ENCODE measurements at regions not wholly inside any gene's neighbourhood (a gene's known extent, or its start where the extent isn't known, plus 50 kb on each side); places are given as distances from the start of the nearest gene placed in this dataset.

- no peaks in the 10 kb centered on the region for H3K79me2 ChIP-seq (ENCODE audit: control insufficient read depth, insufficient read depth, low read length, poor library complexity)
- H3K4ac ChIP-seq (ENCODE audit: low read depth, low read length) = no peak overlapping the region
- no peaks in the 10 kb centered on the region for H3K9me3 ChIP-seq (ENCODE audit: insufficient read depth, low read depth, low read length)
- no CpG with 5 or more reads among the region's 3 CpGs for WGBS (ENCODE audit: extremely low coverage, insufficient coverage, insufficient read length)
- H2BK5ac ChIP-seq (ENCODE audit: low read depth, low read length, poor library complexity) = no peak overlapping the region
- H4K12ac ChIP-seq (ENCODE audit: low read depth, low read length) = no peak overlapping the region
- no peak overlapping the region for H2BK12ac ChIP-seq (ENCODE audit: low read length)
- H4K91ac ChIP-seq (ENCODE audit: low read depth, low read length) = no peak overlapping the region
- H2AFZ ChIP-seq (ENCODE audit: insufficient read depth, low read length, poor library complexity) = no peak overlapping the region
- no peaks in the 10 kb centered on the region for H3K79me1 ChIP-seq (ENCODE audit: low read length)
- H2AK5ac ChIP-seq (ENCODE audit: low read length) = no peak overlapping the region
- H3K27ac ChIP-seq (ENCODE audit: low read depth, low read length) = no peak overlapping the region
- no peak overlapping the region for H3K23ac ChIP-seq (ENCODE audit: low read length)
- no peak overlapping the region for H3K4me3 ChIP-seq (ENCODE audit: low read depth, low read length)
- H4K8ac ChIP-seq (ENCODE audit: low read depth, low read length) = no peak overlapping the region
- H3K4me2 ChIP-seq (ENCODE audit: low read length) = no peak overlapping the region
- H3K18ac ChIP-seq (ENCODE audit: low read length) = no peak overlapping the region
- no peaks in the 10 kb centered on the region for H3K27me3 ChIP-seq (ENCODE audit: insufficient read depth, low read length)
- no peak overlapping the region for H3K14ac ChIP-seq (ENCODE audit: low read length)
- no peaks in the 10 kb centered on the region for H3K36me3 ChIP-seq (ENCODE audit: control insufficient read depth in 1 of 2, insufficient read depth in 2 of 2, low read length in 2 of 2)
- H3K4me1 ChIP-seq (ENCODE audit: control insufficient read depth in 1 of 2, insufficient read depth in 2 of 2, low read length in 2 of 2) = peaks cover 0 to 7% of the 10 kb centered on the region in 2 experiments
- no peak overlapping the region for H3K9ac ChIP-seq (ENCODE audit: low read length)
- H2BK120ac ChIP-seq (ENCODE audit: insufficient read depth, low read length, poor library complexity) = no peak overlapping the region
- no peak for DNase-seq
These were observed 1057.8 kb upstream of the WWC1 start for GRCh38 chr5:167233507-167234220.

- Histone ChIP-seq H3K27me3 (ENCODE audit: insufficient read depth, low read length) (no peaks in the 10 kb centered on the region), H3K18ac (ENCODE audit: low read length) (no peak overlapping the region), H3K27ac (ENCODE audit: low read depth, low read length) (no peak overlapping the region), H4K8ac (ENCODE audit: low read depth, low read length) (no peak overlapping the region), H3K79me2 (ENCODE audit: control insufficient read depth, insufficient read depth, low read length, poor library complexity) (no peaks in the 10 kb centered on the region), H2BK5ac (ENCODE audit: low read depth, low read length, poor library complexity) (no peak overlapping the region), H3K36me3 (ENCODE audit: control insufficient read depth in 1 of 2, insufficient read depth in 2 of 2, low read length in 2 of 2) (no peaks in the 10 kb centered on the region), H2AK5ac (ENCODE audit: low read length) (no peak overlapping the region), H3K4me2 (ENCODE audit: low read length) (no peak overlapping the region), H3K4me1 (ENCODE audit: control insufficient read depth in 1 of 2, insufficient read depth in 2 of 2, low read length in 2 of 2) (no peaks in the 10 kb centered on the region), H2BK12ac (ENCODE audit: low read length) (no peak overlapping the region), H3K9me3 (ENCODE audit: insufficient read depth, low read depth, low read length) (no peaks in the 10 kb centered on the region), H3K79me1 (ENCODE audit: low read length) (no peaks in the 10 kb centered on the region), H3K9ac (ENCODE audit: low read length) (no peak overlapping the region), H3K4ac (ENCODE audit: low read depth, low read length) (no peak overlapping the region), H3K4me3 (ENCODE audit: low read depth, low read length) (no peak overlapping the region), H2BK120ac (ENCODE audit: insufficient read depth, low read length, poor library complexity) (no peak overlapping the region), H4K12ac (ENCODE audit: low read depth, low read length) (no peak overlapping the region), H2AFZ (ENCODE audit: insufficient read depth, low read length, poor library complexity) (no peak overlapping the region), H3K14ac (ENCODE audit: low read length) (no peak overlapping the region), H4K91ac (ENCODE audit: low read depth, low read length) (no peak overlapping the region), H3K23ac (ENCODE audit: low read length) (no peak overlapping the region)
- DNase-seq = no peak
- no CpG with 5 or more reads among the region's 6 CpGs for WGBS (ENCODE audit: extremely low coverage, insufficient coverage, insufficient read length)
These were observed 1049.9 kb upstream of the WWC1 start for GRCh38 chr5:167241436-167242067.

DNA sequence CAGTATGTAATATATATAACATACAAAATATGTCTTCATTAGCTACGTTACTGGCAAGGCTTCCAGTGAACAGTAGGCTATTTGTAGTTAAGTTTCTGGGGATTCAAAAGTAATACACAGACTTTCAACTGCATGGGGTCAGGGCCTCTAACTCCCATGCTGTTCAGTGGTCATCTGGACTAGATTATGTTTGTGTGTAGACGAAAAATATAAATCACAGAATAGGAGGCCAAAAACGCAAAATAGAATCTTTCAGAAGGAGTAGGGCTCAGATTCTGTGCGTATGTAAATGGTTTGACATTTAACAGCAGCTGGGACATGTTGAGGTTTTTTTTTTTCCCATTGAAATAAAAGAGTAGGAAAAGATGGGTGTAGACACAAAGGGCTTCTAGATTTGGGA, 1048.7 kb upstream of the WWC1 start:
- no peak overlapping the region for H2BK5ac ChIP-seq (ENCODE audit: low read depth, low read length, poor library complexity)
- H4K12ac ChIP-seq (ENCODE audit: low read depth, low read length) = no peak overlapping the region
- H3K4me3 ChIP-seq (ENCODE audit: low read depth, low read length) = no peak overlapping the region
- H3K79me2 ChIP-seq (ENCODE audit: control insufficient read depth, insufficient read depth, low read length, poor library complexity) = no peaks in the 10 kb centered on the region
- H4K8ac ChIP-seq (ENCODE audit: low read depth, low read length) = no peak overlapping the region
- H3K9ac ChIP-seq (ENCODE audit: low read length) = no peak overlapping the region
- H2AK5ac ChIP-seq (ENCODE audit: low read length) = no peak overlapping the region
- H3K79me1 ChIP-seq (ENCODE audit: low read length) = no peaks in the 10 kb centered on the region
- H2AFZ ChIP-seq (ENCODE audit: insufficient read depth, low read length, poor library complexity) = no peak overlapping the region
- WGBS (ENCODE audit: extremely low coverage, insufficient coverage, insufficient read length) = no CpG with 5 or more reads among the region's 4 CpGs
- no peak for DNase-seq
- H4K91ac ChIP-seq (ENCODE audit: low read depth, low read length) = no peak overlapping the region
- H3K23ac ChIP-seq (ENCODE audit: low read length) = no peak overlapping the region
- H2BK12ac ChIP-seq (ENCODE audit: low read length) = no peak overlapping the region
- no peaks in the 10 kb centered on the region for H3K27me3 ChIP-seq (ENCODE audit: insufficient read depth, low read length)
- H3K36me3 ChIP-seq (ENCODE audit: control insufficient read depth in 1 of 2, insufficient read depth in 2 of 2, low read length in 2 of 2) = no peaks in the 10 kb centered on the region
- no peak overlapping the region for H2BK120ac ChIP-seq (ENCODE audit: insufficient read depth, low read length, poor library complexity)
- H3K4me1 ChIP-seq (ENCODE audit: control insufficient read depth in 1 of 2, insufficient read depth in 2 of 2, low read length in 2 of 2) = no peaks in the 10 kb centered on the region
- no peak overlapping the region for H3K4me2 ChIP-seq (ENCODE audit: low read length)
- no peak overlapping the region for H3K4ac ChIP-seq (ENCODE audit: low read depth, low read length)
- no peak overlapping the region for H3K18ac ChIP-seq (ENCODE audit: low read length)
- no peak overlapping the region for H3K14ac ChIP-seq (ENCODE audit: low read length)
- no peaks in the 10 kb centered on the region for H3K9me3 ChIP-seq (ENCODE audit: insufficient read depth, low read depth, low read length)
- H3K27ac ChIP-seq (ENCODE audit: low read depth, low read length) = no peak overlapping the region

GRCh38 chr5:167243463-167243862, 1048.0 kb upstream of the WWC1 start:
- H2BK120ac ChIP-seq (ENCODE audit: insufficient read depth, low read length, poor library complexity) = no peak overlapping the region
- no peak overlapping the region for H3K18ac ChIP-seq (ENCODE audit: low read length)
- DNase-seq = no peak
- H4K12ac ChIP-seq (ENCODE audit: low read depth, low read length) = no peak overlapping the region
- H3K4me3 ChIP-seq (ENCODE audit: low read depth, low read length) = no peak overlapping the region
- no peak overlapping the region for H4K91ac ChIP-seq (ENCODE audit: low read depth, low read length)
- no peak overlapping the region for H2BK12ac ChIP-seq (ENCODE audit: low read length)
- H2AFZ ChIP-seq (ENCODE audit: insufficient read depth, low read length, poor library complexity) = no peak overlapping the region
- H4K8ac ChIP-seq (ENCODE audit: low read depth, low read length) = no peak overlapping the region
- H3K9me3 ChIP-seq (ENCODE audit: insufficient read depth, low read depth, low read length) = no peaks in the 10 kb centered on the region
- H3K23ac ChIP-seq (ENCODE audit: low read length) = no peak overlapping the region
- no peaks in the 10 kb centered on the region for H3K79me1 ChIP-seq (ENCODE audit: low read length)
- WGBS (ENCODE audit: extremely low coverage, insufficient coverage, insufficient read length) = no CpG with 5 or more reads among the region's 2 CpGs
- H3K36me3 ChIP-seq (ENCODE audit: control insufficient read depth in 1 of 2, insufficient read depth in 2 of 2, low read length in 2 of 2) = no peaks in the 10 kb centered on the region
- H3K4ac ChIP-seq (ENCODE audit: low read depth, low read length) = no peak overlapping the region
- H3K79me2 ChIP-seq (ENCODE audit: control insufficient read depth, insufficient read depth, low read length, poor library complexity) = no peaks in the 10 kb centered on the region
- H3K27ac ChIP-seq (ENCODE audit: low read depth, low read length) = no peak overlapping the region
- no peak overlapping the region for H2AK5ac ChIP-seq (ENCODE audit: low read length)
- H3K9ac ChIP-seq (ENCODE audit: low read length) = no peak overlapping the region
- no peak overlapping the region for H2BK5ac ChIP-seq (ENCODE audit: low read depth, low read length, poor library complexity)
- no peaks in the 10 kb centered on the region for H3K4me1 ChIP-seq (ENCODE audit: control insufficient read depth in 1 of 2, insufficient read depth in 2 of 2, low read length in 2 of 2)
- no peaks in the 10 kb centered on the region for H3K27me3 ChIP-seq (ENCODE audit: insufficient read depth, low read length)
- H3K14ac ChIP-seq (ENCODE audit: low read length) = no peak overlapping the region
- no peak overlapping the region for H3K4me2 ChIP-seq (ENCODE audit: low read length)

Measured in trophoblast cell (in vitro differentiated cells and primary cell).